Fibroblast of skin of scalp (primary cell): ENCODE measurements at regions not wholly inside any gene's neighbourhood (a gene's known extent, or its start where the extent isn't known, plus 50 kb on each side); places are given as distances from the start of the nearest gene placed in this dataset.

Source experiments
- DNase-seq: peaks from one replicate; pipeline ENCODE4 v3.0.0-alpha.2; 2013

DNA sequence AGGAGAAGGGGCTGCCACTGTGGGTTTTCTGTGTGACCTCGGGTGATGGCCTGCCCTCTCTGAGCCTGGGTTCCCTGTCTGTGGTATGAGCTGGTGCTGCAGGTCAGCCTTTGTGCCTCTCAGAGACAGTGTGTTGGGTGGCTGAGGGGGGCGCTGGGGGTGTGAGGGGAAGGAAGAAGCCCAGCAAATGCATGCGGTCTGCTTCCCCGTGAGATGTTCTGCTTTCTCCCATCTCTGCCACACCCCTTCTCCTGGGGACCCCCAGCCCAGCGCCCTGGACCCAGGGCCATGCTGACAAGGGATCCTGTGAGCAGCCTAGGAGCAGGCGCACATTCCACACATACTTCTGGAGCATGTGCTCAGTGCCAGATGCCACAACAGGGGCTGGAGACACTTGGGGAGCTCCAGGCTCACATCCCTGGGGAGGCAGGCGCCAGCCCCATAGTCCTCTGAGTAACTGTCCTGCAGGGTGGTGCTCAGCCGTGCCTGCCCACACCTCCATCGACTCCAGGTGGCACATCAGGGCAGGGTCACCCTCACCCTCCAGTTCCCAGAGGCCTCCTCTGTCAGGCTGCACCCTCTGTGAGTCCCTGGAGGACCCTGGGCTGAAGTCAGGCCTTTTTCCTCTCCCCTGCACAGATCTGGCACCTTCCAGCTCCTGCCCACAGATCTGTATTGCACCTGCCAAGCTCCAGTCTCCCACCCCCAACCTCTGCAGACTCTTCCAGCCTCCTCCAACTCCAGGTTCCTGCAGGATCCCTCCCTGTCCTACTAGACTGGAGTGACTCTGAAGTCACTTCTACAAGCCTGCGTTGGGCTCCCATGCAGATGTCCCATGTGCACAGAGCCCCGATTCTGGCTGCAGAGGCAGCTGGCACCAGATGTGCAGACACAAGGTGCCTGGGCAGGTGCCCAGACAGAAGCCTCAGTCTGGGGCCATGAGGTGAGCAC is 205.6 kb downstream of the KIF26A start:
- DNase-seq: no peak

DNA sequence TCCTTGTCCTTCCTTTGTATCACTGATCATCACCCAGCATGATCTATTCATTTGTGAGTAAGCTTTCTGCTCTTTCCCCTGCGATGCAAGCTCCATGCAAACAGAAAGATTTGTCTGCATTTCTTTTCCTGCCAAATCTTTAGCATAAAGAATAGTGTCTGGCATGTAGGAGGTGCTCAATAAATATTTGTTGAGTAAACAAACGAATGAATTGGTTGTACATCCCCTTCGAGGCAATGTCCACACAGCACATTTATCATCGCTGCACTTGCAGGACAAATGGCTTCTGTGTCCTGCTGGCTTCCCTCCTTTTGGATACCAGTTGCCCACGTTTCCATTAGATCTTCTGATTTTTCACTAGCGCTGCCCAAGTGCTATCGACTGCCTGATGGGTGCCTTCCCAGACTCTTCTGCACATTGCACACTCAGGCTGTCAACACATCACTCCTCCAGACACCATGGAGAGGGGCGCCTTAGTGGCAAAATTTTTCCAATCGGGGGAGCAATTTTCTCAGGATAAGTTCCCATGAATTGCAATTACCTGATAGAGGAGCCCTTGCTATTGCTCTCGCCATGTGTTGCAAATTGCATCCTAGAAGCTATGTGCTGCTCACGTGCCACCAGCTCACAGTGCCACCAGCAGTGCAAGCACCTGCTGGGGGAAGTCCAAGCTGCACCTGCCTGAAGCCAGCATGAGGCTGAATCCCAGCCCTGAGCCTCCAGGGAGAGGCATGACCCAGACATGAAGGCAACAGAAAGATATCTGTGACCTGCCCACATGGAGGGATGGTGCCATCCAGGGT is 206.6 kb downstream of the KIF26A start:
- no peak for DNase-seq

DNA sequence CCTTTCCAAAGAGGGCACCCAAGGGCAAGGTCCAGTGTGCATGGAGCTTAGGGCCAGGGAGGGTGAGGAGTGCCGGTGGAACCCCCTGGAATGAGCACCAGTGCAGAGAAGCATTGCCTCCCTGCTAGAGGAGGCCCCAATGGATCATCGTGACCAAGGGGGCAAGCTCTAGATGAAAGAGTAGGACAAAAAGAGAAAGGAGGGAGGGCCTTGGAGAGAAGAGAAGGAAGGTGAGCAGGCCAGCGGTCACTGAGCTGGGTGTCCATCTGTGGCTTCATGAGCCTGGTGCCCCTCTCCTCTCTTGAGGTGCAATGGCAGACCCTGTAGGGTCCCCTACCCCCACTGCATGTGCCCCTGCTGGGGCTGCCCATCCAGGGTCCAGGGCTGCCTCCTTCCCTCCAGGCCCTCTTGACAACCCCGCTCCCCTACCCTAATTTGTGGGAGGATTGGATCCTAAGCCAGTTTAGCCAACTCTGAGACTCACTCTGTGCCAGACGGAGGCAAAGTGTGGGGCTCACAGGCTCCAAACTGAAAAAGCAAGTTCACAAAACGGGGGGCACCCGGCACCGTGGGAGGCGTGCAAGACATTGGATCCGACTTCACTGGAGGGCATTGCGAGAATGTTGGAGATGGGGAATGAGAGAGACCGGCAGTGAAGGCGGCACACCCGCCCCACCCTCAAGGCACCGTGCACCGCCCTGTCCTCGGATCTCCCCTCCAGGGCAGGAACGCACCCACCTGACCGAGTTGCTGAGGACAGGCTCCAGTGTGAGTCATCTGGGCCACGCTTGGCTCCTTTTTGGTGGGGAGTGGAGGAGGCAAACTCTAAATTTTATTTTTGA is 207.5 kb downstream of the KIF26A start:
- no peak for DNase-seq

DNA sequence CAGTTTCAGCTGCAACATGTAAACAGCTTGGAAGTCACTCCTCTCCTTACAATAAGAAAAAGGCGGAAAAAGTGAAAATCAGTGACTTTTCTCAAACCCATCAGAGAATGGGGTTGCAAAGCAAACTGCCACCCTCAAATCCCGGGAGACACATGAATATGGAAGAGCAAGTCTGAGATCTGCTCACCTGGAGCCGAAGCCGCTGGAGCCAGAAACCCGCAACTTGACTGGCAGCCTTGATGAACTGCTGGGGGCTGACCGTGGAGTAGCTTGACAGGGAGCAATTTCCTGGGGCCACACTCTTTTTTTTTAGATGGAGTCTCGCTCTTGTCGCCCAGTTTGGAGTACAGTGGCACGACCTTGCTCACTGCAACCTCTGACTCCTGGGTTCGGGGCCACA is 208.2 kb downstream of the KIF26A start:
- DNase-seq: no peak

DNA sequence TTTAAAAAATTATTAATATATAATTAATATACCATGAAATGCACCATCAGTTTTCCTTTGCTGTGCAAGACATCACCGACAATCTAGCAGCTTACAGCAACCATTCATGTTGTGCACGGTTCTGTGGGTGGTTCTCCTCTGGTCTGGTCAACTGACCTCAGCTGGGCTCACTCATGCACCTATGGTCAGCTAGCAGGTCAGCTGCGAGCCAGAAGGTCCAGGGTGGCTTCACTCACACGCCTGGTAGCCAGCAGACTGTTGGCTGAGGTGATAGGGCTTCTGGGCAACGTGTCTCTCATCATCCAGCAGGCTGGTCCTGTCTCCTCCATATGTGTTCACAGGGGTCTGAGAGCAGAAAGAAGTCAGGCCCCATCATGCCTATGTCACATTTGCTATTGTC is 210.4 kb downstream of the KIF26A start:
- DNase-seq: no peak

DNA sequence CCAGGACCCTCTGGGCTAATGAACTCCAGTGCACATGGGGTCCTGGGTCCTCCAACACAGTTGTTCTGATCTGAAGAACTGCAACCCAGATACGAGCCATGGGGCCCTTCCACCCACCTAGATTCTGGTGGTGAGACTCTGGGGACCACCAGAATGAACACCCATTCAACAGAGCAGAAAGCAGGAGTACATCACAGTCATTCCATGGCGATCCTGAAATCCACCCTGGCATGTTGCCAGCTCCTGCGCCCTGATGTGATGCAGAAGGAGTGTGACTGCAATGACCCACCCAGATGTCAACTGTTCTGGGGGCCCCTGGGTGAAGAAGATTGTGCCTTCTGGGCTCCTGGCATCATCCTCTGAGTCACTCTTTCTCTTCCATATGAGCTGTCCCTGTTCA is 211.6 kb downstream of the KIF26A start:
- no peak for DNase-seq

DNA sequence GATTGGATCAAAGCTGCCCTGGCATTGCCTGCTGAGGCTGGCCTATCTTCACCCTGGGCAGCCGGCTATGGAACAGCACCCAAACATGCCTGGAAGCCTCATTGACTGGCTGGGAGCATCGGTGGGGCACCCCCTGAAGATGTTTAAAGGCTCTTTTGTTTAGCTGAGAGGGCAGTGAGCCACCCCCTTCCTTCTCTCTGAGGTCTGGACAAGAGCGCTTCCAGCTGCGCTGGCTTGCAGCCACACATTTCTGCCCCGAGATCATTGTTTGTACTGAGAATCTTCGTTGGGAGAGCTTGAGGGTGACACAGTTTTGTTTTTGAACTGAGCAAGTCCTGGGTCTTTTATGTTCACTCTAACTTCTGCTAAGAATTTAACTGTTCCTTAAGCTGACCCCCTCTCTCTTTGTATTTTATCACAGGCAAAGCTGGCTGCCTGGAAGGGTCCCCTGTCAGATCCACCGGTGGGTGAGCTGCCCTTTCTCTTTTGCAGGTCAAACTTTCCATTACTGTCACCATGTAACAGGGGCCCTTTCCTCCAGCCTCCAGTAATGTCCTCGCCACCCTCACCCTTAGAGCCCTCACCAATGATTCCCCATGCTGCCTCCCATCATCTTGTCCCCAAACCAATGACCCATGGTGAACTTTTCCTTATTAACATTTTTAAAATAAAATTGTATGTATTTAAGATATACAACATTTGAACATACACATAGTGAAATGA is 212.2 kb downstream of the KIF26A start:
- no peak for DNase-seq

DNA sequence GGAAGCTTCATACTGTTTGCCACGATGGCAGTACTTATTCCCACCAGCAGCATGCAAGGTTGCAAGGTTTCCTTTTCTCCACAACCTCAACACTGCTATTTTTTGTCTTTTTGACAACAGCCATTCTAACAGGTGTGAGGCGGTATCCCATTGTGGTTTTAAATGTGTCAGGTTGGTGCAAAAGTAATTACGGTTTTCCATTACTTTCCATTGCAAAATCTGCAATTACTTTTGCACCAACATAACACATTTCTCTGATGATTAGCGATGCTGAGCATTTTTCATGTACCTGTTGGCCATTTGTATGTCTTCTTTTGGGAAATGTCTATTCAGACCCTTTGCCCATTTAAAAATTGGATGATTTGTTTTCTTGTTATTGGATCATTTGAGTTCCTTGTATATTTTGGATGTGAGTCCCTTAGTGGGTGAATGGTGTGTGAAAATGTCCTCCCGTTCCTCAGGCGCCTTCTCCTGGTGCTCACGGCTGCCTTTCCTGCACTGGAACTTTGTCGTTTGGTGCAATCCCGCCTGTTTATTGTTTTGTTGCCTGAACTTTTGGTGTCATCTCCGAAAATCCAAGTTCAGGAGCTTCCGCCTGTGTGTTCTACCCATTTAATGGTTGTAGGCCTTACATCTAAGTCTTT is 213.6 kb downstream of the KIF26A start:
- DNase-seq: no peak

DNA sequence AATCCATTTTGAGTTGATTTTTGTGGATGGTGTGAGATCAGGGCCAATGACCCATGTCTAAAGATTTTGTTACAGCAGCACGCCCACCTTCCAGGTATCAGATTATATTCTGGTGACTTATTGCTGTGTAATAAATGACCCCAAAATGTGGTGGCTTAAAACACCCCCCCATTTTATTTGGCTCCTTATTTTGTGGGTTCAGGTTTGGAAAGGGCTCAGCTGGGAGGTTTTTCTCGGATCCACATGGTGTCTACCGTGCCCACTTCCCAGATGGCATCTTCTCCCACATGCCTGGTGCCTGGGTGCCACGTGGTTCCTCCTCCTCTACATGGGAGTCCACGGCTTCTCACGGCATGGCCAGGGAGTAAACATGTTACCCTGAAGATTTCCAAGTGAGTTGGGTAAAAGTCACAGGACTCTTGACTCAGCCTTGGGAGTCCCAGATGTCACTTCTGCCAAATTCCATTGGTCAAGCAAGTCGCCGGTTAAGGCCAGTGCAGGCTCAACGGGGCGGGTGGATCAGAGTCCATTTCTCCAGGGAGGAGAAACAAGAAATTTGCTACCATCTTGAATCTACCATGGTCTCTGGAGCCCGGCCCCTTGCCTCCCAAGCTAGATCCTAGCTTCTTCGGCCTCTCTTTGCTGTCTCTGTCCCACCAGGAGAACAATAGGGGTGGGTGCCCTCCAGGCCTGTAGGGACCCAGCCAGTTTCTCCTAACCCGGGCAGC is 214.3 kb downstream of the KIF26A start:
- DNase-seq: no peak

DNA sequence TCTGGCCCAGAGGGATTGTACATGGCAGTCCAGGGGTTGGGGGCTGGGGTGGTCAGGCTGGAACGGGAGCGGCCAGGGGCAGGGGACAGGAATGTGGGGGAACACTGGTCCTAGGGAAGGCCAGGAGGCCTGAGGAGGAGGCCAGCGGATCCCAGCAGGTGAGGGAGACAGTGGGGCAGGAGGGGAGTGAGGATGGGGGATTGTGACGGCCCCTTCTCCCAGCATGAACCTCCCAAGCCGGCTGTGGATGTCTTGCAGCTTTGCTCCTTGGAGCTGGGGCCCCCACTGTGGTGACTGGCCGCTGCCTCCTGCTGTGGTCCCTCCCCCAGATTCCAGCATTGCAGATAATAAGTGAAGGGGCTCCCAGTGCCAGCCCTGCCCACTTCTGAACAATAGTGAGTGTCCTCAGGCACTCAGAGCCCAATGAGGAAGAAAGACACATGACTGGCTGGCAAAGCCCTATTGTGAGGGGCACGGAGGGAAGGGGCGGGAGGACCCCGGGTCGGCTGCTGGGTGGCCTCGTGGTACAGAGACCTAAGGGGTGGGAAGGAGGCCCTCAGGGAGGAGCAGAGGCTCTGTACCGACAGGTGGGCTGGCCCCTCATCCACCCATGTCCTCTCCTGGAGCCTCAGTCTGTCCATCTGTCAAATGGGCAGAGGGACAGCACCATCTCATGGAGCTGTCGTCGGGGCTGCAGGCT is 215.0 kb downstream of the KIF26A start:
- no peak for DNase-seq

DNA sequence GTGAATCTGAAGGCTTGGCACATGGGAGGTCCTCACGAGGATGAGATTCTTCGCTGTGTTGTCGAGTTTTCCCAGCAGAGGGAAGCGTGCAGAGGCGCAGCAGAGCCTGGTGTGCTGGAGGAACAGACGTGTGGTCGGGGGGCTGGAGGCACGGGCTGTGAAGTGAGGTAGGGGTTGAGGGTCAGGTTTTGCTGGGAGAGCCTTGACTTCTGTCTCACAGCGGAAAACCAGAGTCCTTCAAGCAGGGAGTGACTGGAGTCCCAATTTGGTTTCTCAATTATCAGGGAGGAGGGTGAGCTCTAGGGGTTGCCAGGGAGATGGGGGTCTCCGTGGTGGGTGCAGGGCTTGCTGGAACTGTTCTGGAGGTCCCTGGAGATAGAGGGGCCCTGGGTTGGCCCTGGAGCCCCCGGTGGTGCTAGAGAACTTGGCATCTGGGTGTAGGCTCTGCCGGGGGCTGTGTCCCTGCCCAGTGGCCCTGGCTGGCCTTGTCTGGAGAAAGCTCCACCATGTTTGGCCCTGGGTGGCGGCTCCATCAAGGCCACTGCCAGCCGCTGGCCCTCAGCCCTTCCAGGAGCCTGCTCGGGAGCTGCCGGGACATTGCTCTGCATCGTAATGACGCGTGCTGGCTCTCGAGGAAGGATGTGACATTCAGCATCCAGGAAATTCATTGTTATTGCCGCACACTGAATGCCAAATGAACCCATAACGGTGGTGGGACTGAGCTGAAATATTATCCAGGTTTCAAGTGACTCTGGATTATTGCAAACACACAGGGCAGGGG is 215.7 kb downstream of the KIF26A start:
- DNase-seq: no peak

DNA sequence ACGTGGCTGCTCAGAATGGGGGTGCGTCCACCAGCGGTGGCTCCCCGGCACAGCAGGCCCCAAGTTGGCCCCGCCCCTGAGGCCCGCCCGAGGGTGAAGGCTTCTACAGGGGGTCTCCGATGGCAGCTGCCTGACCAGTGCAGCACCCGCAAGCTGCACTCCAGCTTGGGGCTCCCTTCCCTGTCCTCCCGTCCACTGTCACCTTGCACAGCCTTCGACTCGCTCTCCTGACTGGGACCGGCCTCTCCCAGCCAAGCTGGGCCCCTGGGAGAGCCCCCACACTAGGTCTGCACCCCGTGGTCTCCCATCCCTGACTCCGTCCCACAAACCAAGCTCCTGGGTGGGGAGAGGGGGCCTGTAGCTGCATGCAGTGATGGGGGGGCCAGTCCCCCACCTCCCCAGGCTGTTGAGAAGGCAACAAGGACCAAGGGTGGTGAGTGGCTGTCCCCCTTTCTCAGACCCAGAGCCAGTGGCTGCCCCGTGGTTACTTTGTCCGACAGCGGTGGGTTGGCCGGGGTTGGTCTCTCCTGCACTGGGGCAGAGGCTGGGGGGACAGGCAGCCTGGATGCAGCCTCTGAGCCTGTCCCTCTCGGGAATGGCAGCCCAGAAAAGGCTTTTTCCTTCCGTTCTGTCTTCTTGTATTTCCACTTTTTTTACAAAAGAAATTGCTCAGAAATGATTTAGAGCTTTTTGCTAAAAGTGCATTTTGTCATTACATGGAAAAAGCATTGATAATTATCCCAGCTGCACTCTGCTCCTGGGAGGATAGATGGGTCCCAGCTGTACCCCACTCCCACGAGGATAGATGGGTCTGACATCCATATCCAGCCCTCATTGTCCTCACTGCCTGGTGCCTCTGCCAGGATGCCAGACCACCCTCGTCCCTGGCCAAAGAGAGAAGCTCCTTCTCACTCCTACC is 217.0 kb downstream of the KIF26A start:
- no peak for DNase-seq

DNA sequence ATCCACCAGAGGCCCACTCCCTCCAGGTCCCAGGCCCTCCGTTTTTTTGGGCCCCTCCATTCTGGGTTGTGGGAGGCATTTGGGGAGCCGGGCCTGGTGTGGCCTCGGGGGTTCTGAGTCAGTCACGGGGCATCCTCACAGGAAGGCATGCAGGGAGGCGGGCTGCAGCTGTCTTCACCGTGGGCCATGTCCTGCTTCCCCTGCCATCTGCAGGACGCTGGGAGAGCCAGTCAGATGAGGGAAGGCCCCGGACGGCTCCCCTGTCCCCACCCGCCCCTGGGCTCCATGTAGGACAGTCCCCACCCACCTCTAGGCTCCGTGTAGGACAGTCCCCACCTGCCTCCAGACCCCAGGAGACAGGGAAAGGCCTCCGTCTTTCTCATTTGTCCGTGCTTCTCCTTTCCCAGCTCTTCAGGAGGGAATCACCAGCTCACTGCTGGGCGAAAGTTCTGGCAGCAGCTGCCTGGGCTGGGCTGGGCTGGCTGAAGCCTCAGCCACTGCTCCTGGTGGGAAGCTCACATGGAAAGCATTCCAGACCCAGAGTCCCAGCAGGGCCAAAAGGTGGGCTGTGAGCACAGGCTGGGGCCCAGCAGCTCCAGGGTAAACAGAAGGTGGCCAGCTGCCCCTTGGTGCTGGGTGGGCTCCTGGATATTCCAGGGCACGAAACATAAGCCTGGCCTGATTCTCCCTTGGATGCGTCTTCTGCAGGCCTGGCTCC is 217.8 kb downstream of the KIF26A start:
- no peak for DNase-seq

DNA sequence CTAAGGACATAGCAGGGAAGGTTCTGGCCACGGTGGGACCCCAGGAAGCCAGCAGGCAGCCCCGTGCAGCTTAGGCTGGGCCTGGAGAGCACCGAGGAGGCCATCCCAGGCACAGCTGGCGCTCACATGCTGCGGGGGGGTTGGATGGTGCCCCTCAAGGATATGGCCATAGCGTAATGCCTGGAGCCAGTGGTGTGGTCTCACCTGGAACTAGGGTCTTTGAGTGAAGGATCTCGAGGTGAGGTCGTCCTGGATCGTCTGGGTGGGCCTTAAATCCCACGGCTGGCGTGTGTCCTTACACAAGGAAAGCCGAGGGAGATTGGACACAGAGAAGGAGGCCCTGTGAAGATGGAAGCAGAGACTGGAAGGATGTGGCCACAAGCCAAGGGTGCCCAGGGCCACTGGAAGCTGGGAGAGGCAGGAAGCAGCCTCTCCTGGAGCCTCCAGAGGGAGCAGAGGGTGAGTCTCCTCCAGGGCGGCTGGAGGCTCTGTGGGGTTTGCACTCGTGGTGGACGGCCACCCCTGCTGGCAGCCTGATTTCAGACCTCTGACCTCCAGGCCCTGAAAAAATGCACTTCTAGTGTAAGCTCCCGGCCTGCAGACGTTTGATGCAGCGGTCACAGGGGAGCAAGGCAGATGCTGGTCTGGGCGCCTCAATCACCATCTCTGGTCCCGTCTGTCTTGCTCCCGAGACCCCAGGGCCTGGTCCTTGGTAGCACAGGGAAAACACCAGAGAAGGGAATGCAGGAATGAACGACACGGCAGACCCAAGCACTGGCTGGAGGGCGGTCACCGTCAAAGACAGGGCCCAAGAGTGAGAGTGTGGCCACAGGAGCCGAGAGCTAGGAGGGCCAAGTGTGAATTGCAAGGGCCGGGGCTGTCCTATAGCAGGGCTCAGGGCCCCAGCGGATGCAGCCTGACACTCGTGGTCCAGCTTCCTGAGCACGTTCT is 218.6 kb downstream of the KIF26A start:
- DNase-seq: no peak

DNA sequence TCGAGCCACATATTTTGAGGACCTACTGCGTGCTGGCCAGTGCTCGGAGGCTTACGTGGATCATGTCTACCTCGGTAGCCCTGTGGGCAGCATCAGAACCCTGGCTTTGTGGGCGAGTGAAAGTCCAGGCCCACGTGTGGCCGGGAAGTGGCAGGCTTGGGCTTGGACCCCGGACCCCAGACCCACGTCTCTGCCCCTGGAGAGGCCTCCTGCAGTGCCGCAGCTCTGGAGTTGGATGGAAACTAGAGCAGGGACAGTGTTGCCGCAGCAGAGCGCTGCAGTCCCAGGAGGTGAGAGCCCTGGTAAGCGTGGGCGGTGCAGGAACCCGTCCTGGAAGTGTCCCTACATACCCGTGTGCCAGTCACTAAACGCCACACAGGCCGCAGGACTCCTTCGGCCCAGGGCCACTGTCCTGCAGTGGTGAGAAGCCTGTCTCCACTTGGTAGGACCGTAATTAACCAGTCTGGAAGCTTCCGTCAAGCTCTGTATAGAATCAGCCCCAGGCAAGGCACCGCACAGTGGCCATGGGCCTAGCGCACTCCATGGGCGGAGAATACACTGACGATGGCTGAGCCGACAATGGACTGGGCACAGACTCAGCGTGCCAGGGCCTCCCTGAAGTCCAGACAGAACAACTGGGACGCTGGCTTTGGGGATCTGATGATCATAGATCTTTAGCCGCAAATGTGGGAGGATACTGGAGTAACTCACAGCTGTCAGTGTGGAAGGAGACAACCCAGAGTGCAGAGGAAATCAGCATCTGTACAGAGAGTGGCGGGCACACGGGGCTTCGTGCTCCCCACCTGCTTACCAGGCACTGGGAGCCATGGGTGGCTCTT is 219.5 kb downstream of the KIF26A start:
- no peak for DNase-seq
